ENCODE measurements at regions not wholly inside any gene's neighbourhood (a gene's known extent, or its start where the extent isn't known, plus 50 kb on each side); places are given as distances from the start of the nearest gene placed in this dataset.

- no peak for DNase-seq
Measured at GRCh38 chr20:60950561-60950960, 301.5 kb upstream of the CDH4 start.

- no peak for DNase-seq
Measured at GRCh38 chr20:60950974-60951373, 301.1 kb upstream of the CDH4 start.

GRCh38 chr20:60952861-60953260 is 299.2 kb upstream of the CDH4 start:
- DNase-seq = no peak

GRCh38 chr20:60953321-60953720 is 298.7 kb upstream of the CDH4 start:
- DNase-seq = no peak

- no peak for DNase-seq
Measured at GRCh38 chr20:60955706-60956105, 296.4 kb upstream of the CDH4 start.

- no peak for DNase-seq
Measured at GRCh38 chr20:60956194-60956593, 295.9 kb upstream of the CDH4 start.

GRCh38 chr20:60957621-60958020 is 294.4 kb upstream of the CDH4 start:
- no peak for DNase-seq

GRCh38 chr20:60959971-60960370 is 292.1 kb upstream of the CDH4 start:
- no peak for DNase-seq

GRCh38 chr20:60960500-60960899 is 291.6 kb upstream of the CDH4 start:
- no peak for DNase-seq

- DNase-seq = no peak
Measured at GRCh38 chr20:60961551-60961950, 290.5 kb upstream of the CDH4 start.

GRCh38 chr20:60962367-60963045 is 289.6 kb upstream of the CDH4 start:
- DNase-seq = no peak

GRCh38 chr20:60963146-60963545 is 288.9 kb upstream of the CDH4 start:
- no peak for DNase-seq

GRCh38 chr20:60964911-60965310 is 287.1 kb upstream of the CDH4 start:
- DNase-seq = no peak

- no peak for DNase-seq
Measured at GRCh38 chr20:60966031-60966430, 286.0 kb upstream of the CDH4 start.

- no peak for DNase-seq
Measured at GRCh38 chr20:60966766-60967165, 285.3 kb upstream of the CDH4 start.

- DNase-seq = no peak
Measured at GRCh38 chr20:60967431-60968316, 284.4 kb upstream of the CDH4 start.

GRCh38 chr20:60968853-60969720 is 283.0 kb upstream of the CDH4 start:
- DNase-seq = no peak

- no peak for DNase-seq
Measured at GRCh38 chr20:60970601-60971000, 281.5 kb upstream of the CDH4 start.

- DNase-seq = no peak
Measured at GRCh38 chr20:60974022-60974421, 278.0 kb upstream of the CDH4 start.

- DNase-seq = no peak
Measured at GRCh38 chr20:60974441-60974945, 277.6 kb upstream of the CDH4 start.

- DNase-seq = no peak
Measured at GRCh38 chr20:60976139-60976538, 275.9 kb upstream of the CDH4 start.

- no peak for DNase-seq
Measured at GRCh38 chr20:60976913-60977312, 275.1 kb upstream of the CDH4 start.

- no peak for DNase-seq
Measured at GRCh38 chr20:60977901-60978300, 274.2 kb upstream of the CDH4 start.

Measured in NCI-H1694 (cell line).